ENCODE measurements at regions not wholly inside any gene's neighbourhood (a gene's known extent, or its start where the extent isn't known, plus 50 kb on each side); places are given as distances from the start of the nearest gene placed in this dataset.
"Not testable (repeated sequence)": the region's sequence is repeated elsewhere in the genome, so short reads cannot be mapped to it uniquely, and the experiment has no call there.

DNA sequence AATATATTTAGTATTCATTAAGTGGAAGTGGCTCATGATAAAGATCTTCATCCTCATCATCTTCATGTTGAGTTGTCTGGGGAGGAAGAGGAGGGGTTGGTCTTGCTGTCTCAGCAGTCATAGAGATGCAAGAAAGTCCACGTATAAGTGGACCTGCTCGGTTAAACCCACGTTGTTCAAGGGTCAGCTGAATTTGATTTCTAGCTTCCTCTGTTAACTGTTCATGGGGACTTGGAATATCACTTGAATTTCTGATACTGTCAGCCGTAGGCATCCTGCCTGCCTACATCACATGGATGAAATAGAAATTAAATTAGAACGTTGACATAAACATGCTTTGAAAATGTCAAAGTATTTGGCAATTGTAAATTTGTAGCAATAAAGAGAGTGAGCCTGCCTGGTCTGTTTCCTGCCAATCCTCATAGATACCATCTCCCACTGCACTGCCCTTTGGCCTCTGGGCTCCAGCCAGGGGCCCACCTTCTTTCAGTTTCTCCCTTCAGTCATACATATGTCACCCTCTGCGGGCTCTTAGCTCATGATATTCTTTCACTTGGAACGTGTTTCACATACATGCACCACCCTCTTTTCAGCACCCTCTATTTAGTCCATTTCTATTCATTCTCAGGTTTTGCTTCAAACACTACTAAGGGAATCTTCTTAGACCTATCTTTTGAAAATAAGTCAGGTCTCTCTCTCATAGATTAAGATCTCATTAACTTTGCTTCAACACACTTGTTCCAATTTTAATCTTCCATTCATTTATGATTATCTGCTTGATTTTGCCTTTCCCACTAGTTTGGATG lies 376.3 kb downstream of the IPMK start:
- ATAC-seq (no peak), DNase-seq (ENCODE audit: low read depth, low spot score) (no peak)
- peaks cover 11% of the 10 kb centered on the region; the same call in 1 of the 2 replicates for H3K9me3 ChIP-seq (ENCODE audit: control insufficient read depth, insufficient read depth, low read depth, low read length)
- H3K4me3 ChIP-seq (ENCODE audit: low read depth in 2 of 2, low read length in 2 of 2) = no peak overlapping the region
- no peaks in the 10 kb centered on the region for H3K4me1 ChIP-seq (ENCODE audit: control insufficient read depth, insufficient read depth, low read length)
- in situ Hi-C loops (cut with HindIII; ENCODE audit: low pct_unique_long_range_greater_than_20kb, low sequenced_read_pairs) (no loop called here), intact Hi-C loops (cut with micrococcal nuclease; ENCODE audit: unreplicated experiment) (no loop called here)
- H3K27me3 ChIP-seq (ENCODE audit: control insufficient read depth, insufficient read depth, low read length) = no peaks in the 10 kb centered on the region
- H3K36me3 ChIP-seq (ENCODE audit: control insufficient read depth, insufficient read depth, low read length) = no peaks in the 10 kb centered on the region
- no TSS peak for BruUV-seq (replicated peaks)
- CTCF ChIA-PET = no interaction called here
- TF ChIP-seq TCF7L2 (IDR thresholded peaks at IDR 0.05; ENCODE audit: low read depth, low read length) = no peak
- TF ChIP-seq POLR2AphosphoS5 (IDR thresholded peaks at IDR 0.05; ENCODE audit: low read depth, low read length) = no peak
- TF ChIP-seq, protein P1, sequence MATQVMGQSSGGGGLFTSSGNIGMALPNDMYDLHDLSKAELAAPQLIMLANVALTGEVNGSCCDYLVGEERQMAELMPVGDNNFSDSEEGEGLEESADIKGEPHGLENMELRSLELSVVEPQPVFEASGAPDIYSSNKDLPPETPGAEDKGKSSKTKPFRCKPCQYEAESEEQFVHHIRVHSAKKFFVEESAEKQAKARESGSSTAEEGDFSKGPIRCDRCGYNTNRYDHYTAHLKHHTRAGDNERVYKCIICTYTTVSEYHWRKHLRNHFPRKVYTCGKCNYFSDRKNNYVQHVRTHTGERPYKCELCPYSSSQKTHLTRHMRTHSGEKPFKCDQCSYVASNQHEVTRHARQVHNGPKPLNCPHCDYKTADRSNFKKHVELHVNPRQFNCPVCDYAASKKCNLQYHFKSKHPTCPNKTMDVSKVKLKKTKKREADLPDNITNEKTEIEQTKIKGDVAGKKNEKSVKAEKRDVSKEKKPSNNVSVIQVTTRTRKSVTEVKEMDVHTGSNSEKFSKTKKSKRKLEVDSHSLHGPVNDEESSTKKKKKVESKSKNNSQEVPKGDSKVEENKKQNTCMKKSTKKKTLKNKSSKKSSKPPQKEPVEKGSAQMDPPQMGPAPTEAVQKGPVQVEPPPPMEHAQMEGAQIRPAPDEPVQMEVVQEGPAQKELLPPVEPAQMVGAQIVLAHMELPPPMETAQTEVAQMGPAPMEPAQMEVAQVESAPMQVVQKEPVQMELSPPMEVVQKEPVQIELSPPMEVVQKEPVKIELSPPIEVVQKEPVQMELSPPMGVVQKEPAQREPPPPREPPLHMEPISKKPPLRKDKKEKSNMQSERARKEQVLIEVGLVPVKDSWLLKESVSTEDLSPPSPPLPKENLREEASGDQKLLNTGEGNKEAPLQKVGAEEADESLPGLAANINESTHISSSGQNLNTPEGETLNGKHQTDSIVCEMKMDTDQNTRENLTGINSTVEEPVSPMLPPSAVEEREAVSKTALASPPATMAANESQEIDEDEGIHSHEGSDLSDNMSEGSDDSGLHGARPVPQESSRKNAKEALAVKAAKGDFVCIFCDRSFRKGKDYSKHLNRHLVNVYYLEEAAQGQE (IDR thresholded peaks at IDR 0.05; ENCODE audit: insufficient read depth in 1 of 2, low read depth in 2 of 2, low read length in 1 of 2) = no peak
- TF ChIP-seq, protein P2, sequence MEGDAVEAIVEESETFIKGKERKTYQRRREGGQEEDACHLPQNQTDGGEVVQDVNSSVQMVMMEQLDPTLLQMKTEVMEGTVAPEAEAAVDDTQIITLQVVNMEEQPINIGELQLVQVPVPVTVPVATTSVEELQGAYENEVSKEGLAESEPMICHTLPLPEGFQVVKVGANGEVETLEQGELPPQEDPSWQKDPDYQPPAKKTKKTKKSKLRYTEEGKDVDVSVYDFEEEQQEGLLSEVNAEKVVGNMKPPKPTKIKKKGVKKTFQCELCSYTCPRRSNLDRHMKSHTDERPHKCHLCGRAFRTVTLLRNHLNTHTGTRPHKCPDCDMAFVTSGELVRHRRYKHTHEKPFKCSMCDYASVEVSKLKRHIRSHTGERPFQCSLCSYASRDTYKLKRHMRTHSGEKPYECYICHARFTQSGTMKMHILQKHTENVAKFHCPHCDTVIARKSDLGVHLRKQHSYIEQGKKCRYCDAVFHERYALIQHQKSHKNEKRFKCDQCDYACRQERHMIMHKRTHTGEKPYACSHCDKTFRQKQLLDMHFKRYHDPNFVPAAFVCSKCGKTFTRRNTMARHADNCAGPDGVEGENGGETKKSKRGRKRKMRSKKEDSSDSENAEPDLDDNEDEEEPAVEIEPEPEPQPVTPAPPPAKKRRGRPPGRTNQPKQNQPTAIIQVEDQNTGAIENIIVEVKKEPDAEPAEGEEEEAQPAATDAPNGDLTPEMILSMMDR (IDR thresholded peaks at IDR 0.05) = no peak; the same call in 1 of the 2 replicates
- H3K27ac ChIP-seq (ENCODE audit: low read length) = no peak overlapping the region
- POLR2A ChIA-PET = no interaction called here

DNA sequence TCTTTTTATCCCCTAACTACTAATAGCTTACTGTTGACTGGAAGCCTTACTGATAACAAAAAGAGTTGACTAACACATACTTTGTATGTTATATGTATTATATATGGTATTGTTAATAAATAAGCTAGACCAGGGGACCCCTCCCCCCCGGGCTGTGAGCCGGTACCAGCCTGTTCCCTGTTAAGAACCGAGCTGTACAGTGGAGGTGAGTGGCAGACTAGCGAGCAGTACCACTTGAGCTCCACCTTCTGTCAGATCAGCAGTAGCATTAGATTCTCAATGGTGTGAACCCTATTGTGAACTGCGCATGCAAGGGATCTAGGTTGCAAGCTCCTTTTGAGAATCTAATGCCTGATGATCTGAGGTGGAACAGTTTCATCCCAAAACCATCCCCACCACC lies 377.0 kb downstream of the IPMK start:
- intact Hi-C loops (cut with micrococcal nuclease; ENCODE audit: unreplicated experiment) = no loop called here
- Histone ChIP-seq H3K9me3 (ENCODE audit: control insufficient read depth, insufficient read depth, low read depth, low read length) (peaks cover 11% of the 10 kb centered on the region; the same call in 1 of the 2 replicates), H3K36me3 (ENCODE audit: control insufficient read depth, insufficient read depth, low read length) (no peaks in the 10 kb centered on the region), H3K27ac (ENCODE audit: low read length) (no peak overlapping the region), H3K4me3 (ENCODE audit: low read depth in 2 of 2, low read length in 2 of 2) (no peak overlapping the region), H3K27me3 (ENCODE audit: control insufficient read depth, insufficient read depth, low read length) (no peaks in the 10 kb centered on the region), H3K4me1 (ENCODE audit: control insufficient read depth, insufficient read depth, low read length) (no peaks in the 10 kb centered on the region)
- DNase-seq (ENCODE audit: low read depth, low spot score) = no peak
- CTCF ChIA-PET = no interaction called here
- TF ChIP-seq, protein P1 (IDR thresholded peaks at IDR 0.05; ENCODE audit: insufficient read depth in 1 of 2, low read depth in 2 of 2, low read length in 1 of 2) = no peak
- TF ChIP-seq POLR2AphosphoS5 (IDR thresholded peaks at IDR 0.05; ENCODE audit: low read depth, low read length) (no peak), SIN3A (IDR thresholded peaks at IDR 0.05; ENCODE audit: borderline replicate concordance, insufficient read depth, low read depth, low read length) (no peak), TCF7L2 (IDR thresholded peaks at IDR 0.05; ENCODE audit: low read depth, low read length) (no peak)
- TF ChIP-seq, protein P2 (IDR thresholded peaks at IDR 0.05) = no peak
- no peak for ATAC-seq
- POLR2A ChIA-PET = no interaction called here
- BruUV-seq (replicated peaks) = no TSS peak
- in situ Hi-C loops (cut with HindIII; ENCODE audit: low pct_unique_long_range_greater_than_20kb, low sequenced_read_pairs) = no loop called here

DNA sequence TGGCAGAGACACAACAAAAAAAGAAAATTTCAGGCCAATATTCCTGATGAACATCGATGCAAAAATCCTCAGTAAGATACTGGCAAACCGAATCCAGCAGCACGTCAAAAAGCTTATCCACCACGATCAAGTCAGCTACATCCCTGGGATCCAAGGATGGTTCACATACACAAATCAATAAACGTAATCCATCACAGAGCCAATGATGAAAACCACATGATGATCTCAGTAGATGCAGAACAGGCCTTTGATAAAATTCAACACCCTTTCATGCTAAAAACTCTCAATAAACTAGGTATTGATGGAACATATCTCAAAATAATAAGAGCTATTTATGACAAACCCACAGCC lies 382.1 kb downstream of the IPMK start:
- POLR2A ChIA-PET; H3K27ac ChIP-seq (ENCODE audit: low read length); BruUV-seq (replicated peaks); intact Hi-C loops (cut with micrococcal nuclease; ENCODE audit: unreplicated experiment); H3K36me3 ChIP-seq (ENCODE audit: control insufficient read depth, insufficient read depth, low read length); ATAC-seq; CTCF ChIA-PET; H3K27me3 ChIP-seq (ENCODE audit: control insufficient read depth, insufficient read depth, low read length); H3K4me1 ChIP-seq (ENCODE audit: control insufficient read depth, insufficient read depth, low read length); H3K9me3 ChIP-seq (ENCODE audit: control insufficient read depth, insufficient read depth, low read depth, low read length); in situ Hi-C loops (cut with HindIII; ENCODE audit: low pct_unique_long_range_greater_than_20kb, low sequenced_read_pairs); H3K4me3 ChIP-seq (ENCODE audit: low read depth in 2 of 2, low read length in 2 of 2); DNase-seq (ENCODE audit: low read depth, low spot score): not testable (repeated sequence)

Measured in Panc1 (cell line).